Tibial nerve (tissue), 4 donors: ENCODE measurements at regions not wholly inside any gene's neighbourhood (a gene's known extent, or its start where the extent isn't known, plus 50 kb on each side); places are given as distances from the start of the nearest gene placed in this dataset.

Experiments
- DNase-seq, 2 donors: peaks; one replicate each; pipeline ENCODE4 v3.0.0-alpha.2; 2019; ENCODE audit warnings: low spot score in 2 of 2
- H3K27ac ChIP-seq, 4 donors: fragments of 200-600 bp; sonication (generic) in 3 of 4; one replicate each; pipeline ENCODE4 v1.5.1; 2017 to 2019; ENCODE audit warnings: mild to moderate bottlenecking in 1 of 4
- H3K27me3 ChIP-seq, 2 donors: fragments of 200-600 bp; sonication (generic) in 1 of 2; one replicate each; pipeline versions ENCODE4 v1.5.1 to v1.6.0; 2017 to 2019
- H3K36me3 ChIP-seq, 3 donors: fragments of 200-600 bp; sonication (generic); one replicate each; pipeline ENCODE4 v1.5.1; 2018 to 2019
- H3K4me1 ChIP-seq, 4 donors: fragments of 200-600 bp; sonication (generic) in 3 of 4; one replicate each; pipeline ENCODE4 v1.5.1; 2017 to 2019
- H3K4me3 ChIP-seq, 4 donors: fragments of 200-600 bp; sonication (generic) in 3 of 4; one replicate each; pipeline ENCODE4 v1.5.1; 2017 to 2019; ENCODE audit warnings: mild to moderate bottlenecking in 1 of 4, moderate library complexity in 1 of 4
- H3K9me3 ChIP-seq, 4 donors: fragments of 200-600 bp; sonication (generic) in 3 of 4; one replicate each; pipeline ENCODE4 v1.5.1; 2017 to 2019
- EP300 ChIP-seq, 2 donors: sonication (generic); formaldehyde crosslinking; IDR thresholded peaks; one replicate each; pipeline ENCODE4 v1.6.1; 2017; ENCODE audit warnings: antibody characterized with exemption in 2 of 2, mild to moderate bottlenecking in 1 of 2
- POLR2A ChIP-seq, 2 donors: fragments of 450-650 bp; IDR thresholded peaks; one replicate each; pipeline ENCODE4 v1.6.1; 2017; ENCODE audit warnings: antibody characterized with exemption in 2 of 2, mild to moderate bottlenecking in 2 of 2, moderate library complexity in 2 of 2
- WGBS, 2 donors: methylation state at CpG; one replicate each; pipeline ENCODE4 v1.1.5; 2018; 5-methylcytosine and 5-hydroxymethylcytosine counted together
- TF ChIP-seq, protein P1 (sequence below), 5 experiments: fragments of 200-600 bp in 3 of 5; fragments of 450-650 bp in 2 of 5; sonication (generic) in 3 of 5; IDR thresholded peaks; one replicate each; pipeline ENCODE4 v1.5.1; 2016 to 2019; ENCODE audit warnings: antibody characterized with exemption in 5 of 5, mild to moderate bottlenecking in 3 of 5, moderate library complexity in 2 of 5

- H3K27me3 ChIP-seq = no peaks in the 10 kb centered on the region
- H3K36me3 ChIP-seq = no peaks in the 10 kb centered on the region
- no peak overlapping the region for H3K4me3 ChIP-seq
- WGBS, 2 donors = 85 to 95% methylated on average over 1 of the region's 1 CpG
- TF ChIP-seq POLR2A (IDR thresholded peaks at IDR 0.05) (no peak), EP300 (IDR thresholded peaks at IDR 0.05) (no peak)
- TF ChIP-seq, protein P1, sequence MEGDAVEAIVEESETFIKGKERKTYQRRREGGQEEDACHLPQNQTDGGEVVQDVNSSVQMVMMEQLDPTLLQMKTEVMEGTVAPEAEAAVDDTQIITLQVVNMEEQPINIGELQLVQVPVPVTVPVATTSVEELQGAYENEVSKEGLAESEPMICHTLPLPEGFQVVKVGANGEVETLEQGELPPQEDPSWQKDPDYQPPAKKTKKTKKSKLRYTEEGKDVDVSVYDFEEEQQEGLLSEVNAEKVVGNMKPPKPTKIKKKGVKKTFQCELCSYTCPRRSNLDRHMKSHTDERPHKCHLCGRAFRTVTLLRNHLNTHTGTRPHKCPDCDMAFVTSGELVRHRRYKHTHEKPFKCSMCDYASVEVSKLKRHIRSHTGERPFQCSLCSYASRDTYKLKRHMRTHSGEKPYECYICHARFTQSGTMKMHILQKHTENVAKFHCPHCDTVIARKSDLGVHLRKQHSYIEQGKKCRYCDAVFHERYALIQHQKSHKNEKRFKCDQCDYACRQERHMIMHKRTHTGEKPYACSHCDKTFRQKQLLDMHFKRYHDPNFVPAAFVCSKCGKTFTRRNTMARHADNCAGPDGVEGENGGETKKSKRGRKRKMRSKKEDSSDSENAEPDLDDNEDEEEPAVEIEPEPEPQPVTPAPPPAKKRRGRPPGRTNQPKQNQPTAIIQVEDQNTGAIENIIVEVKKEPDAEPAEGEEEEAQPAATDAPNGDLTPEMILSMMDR (IDR thresholded peaks at IDR 0.05) = no peak
- no peak for DNase-seq
- H3K27ac ChIP-seq = no peak overlapping the region
- H3K9me3 ChIP-seq = no peaks in the 10 kb centered on the region
- H3K4me1 ChIP-seq = no peaks in the 10 kb centered on the region
Measured at GRCh38 chr9:27799326-27799725, 226.0 kb upstream of the C9orf72 start.

GRCh38 chr9:27800159-27800558 is 226.9 kb upstream of the C9orf72 start:
- no peaks in the 10 kb centered on the region for H3K9me3 ChIP-seq
- H3K27me3 ChIP-seq = no peaks in the 10 kb centered on the region
- no peaks in the 10 kb centered on the region for H3K4me1 ChIP-seq
- TF ChIP-seq POLR2A (IDR thresholded peaks at IDR 0.05) = no peak
- TF ChIP-seq EP300 (IDR thresholded peaks at IDR 0.05) = no peak
- TF ChIP-seq, protein P1 (IDR thresholded peaks at IDR 0.05) = no peak
- 23 to 47% methylated on average over 1 of the region's 1 CpG for WGBS, 2 donors
- DNase-seq = no peak
- H3K4me3 ChIP-seq = no peak overlapping the region
- H3K36me3 ChIP-seq = no peaks in the 10 kb centered on the region
- H3K27ac ChIP-seq = no peak overlapping the region

DNA sequence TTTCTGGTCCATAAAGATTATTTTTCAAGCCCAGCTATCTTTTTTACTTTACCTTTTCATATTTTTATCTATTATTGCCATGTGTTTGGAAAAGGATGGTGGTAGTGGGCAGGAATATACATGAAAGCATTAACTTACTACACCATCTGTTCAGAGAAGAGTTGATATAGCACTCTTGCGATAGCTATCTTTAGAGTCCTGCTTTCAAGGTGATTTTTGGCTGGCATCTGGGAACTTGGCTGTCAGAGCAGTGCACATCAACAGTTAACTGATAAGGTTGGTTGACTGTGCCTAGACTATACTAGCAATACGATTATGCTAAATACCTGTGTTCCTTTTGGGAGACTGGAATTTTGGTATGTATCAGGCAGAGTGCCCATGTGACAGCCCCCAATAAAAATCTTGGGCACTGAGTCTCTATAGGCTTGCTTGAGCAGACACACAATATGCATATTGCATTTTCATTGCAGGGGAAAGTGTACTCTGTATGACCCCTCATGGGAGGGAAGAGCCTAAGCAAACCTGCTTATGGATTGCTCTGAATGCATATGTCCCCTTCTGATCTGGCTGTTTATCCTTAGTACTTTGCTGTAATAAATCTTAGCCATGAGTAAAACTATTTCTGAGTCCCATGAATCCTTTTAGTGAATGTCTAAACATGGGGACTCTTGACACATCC is 227.6 kb upstream of the C9orf72 start:
- H3K4me3 ChIP-seq = no peak overlapping the region
- no peaks in the 10 kb centered on the region for H3K9me3 ChIP-seq
- H3K27me3 ChIP-seq = no peaks in the 10 kb centered on the region
- no peaks in the 10 kb centered on the region for H3K36me3 ChIP-seq
- no peak overlapping the region for H3K27ac ChIP-seq
- TF ChIP-seq EP300 (IDR thresholded peaks at IDR 0.05) (no peak), POLR2A (IDR thresholded peaks at IDR 0.05) (no peak)
- TF ChIP-seq, protein P1 (IDR thresholded peaks at IDR 0.05) = no peak
- no peak for DNase-seq
- no peaks in the 10 kb centered on the region for H3K4me1 ChIP-seq
- 86 to 88% methylated on average over 2 of the region's 2 CpGs for WGBS, 2 donors

DNA sequence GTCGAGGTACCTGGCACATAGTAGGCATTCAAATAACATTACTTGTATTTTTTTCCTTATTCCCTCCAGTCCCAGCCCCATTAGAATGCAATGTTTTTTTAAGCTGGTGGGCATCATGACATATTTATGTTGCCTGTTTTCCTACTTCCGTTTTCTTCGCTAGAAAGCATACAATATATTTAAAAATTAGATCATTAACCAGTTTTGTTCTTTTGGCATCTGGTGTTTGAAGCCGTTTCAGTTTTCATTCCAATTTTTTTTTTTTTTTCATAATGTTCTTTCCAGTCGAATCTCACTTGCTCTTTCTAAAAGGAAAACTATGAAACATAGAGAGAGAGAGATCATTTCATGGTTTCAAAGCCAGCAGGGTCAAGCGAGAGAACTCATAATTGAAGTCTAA is 228.3 kb upstream of the C9orf72 start:
- Histone ChIP-seq H3K4me3 (no peak overlapping the region), H3K27ac (no peak overlapping the region), H3K27me3 (no peaks in the 10 kb centered on the region), H3K9me3 (no peaks in the 10 kb centered on the region), H3K36me3 (no peaks in the 10 kb centered on the region), H3K4me1 (no peaks in the 10 kb centered on the region)
- no peak for TF ChIP-seq EP300 (IDR thresholded peaks at IDR 0.05)
- TF ChIP-seq POLR2A (IDR thresholded peaks at IDR 0.05) = no peak
- TF ChIP-seq, protein P1 (IDR thresholded peaks at IDR 0.05) = no peak
- DNase-seq = no peak
- WGBS, 2 donors = 44 to 60% methylated on average over 6 of the region's 6 CpGs

DNA sequence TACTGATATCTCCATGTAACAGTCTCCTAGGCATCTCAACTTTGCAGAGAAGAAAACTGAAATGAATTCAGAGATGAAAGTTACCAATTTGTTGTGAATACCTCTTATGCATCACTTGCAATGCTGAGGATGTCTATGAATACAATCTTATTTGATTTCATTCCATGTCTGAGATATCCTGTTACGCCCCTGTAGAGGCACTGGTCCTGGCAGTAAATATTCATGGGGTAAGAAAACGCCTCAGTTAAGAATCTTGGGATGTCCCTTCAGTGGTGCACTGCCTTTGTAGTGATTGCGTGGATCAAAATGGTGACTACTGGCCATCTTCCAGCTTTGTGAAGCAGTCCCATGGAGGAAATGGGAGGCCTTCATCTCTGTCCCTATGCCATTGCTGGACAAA is 229.1 kb upstream of the C9orf72 start:
- Histone ChIP-seq H3K27ac (no peak overlapping the region), H3K9me3 (no peaks in the 10 kb centered on the region), H3K36me3 (no peaks in the 10 kb centered on the region), H3K4me3 (no peak overlapping the region), H3K27me3 (no peaks in the 10 kb centered on the region), H3K4me1 (no peaks in the 10 kb centered on the region)
- no peak for TF ChIP-seq EP300 (IDR thresholded peaks at IDR 0.05)
- TF ChIP-seq, protein P1 (IDR thresholded peaks at IDR 0.05) = no peak
- no peak for TF ChIP-seq POLR2A (IDR thresholded peaks at IDR 0.05)
- no peak for DNase-seq
- WGBS, 2 donors = 93 to 94% methylated on average over 3 of the region's 3 CpGs
